Tibial artery (tissue), 4 donors: ENCODE measurements at regions not wholly inside any gene's neighbourhood (a gene's known extent, or its start where the extent isn't known, plus 50 kb on each side); places are given as distances from the start of the nearest gene placed in this dataset.

Experiments
- DNase-seq, 2 donors: peaks; one replicate each; pipeline ENCODE4 v3.0.0-alpha.2; 2019
- H3K27ac ChIP-seq, 2 donors: fragments of 200-600 bp; sonication (generic) in 1 of 2; 1 replicate in 1 of 2; 2 replicates in 1 of 2; pipeline ENCODE4 v1.5.1; 2018 to 2019; ENCODE audit warnings: mild to moderate bottlenecking in 1 of 2
- H3K27me3 ChIP-seq, 2 donors: fragments of 200-600 bp; sonication (generic) in 1 of 2; one replicate each; pipeline versions ENCODE4 v1.5.1 to v1.6.0; 2016 to 2019
- H3K36me3 ChIP-seq, 3 donors: fragments of 200-600 bp; sonication (generic) in 2 of 3; one replicate each; pipeline ENCODE4 v1.5.1; 2016 to 2019; ENCODE audit warnings: mild to moderate bottlenecking in 2 of 3
- H3K4me1 ChIP-seq, 4 donors: fragments of 200-600 bp; sonication (generic) in 2 of 4; 1 replicate in 3 of 4; 2 replicates in 1 of 4; pipeline ENCODE4 v1.5.1; 2016 to 2019
- H3K4me3 ChIP-seq, 2 donors: fragments of 200-600 bp; sonication (generic) in 1 of 2; 1 replicate in 1 of 2; 2 replicates in 1 of 2; pipeline ENCODE4 v1.5.1; 2018 to 2019; ENCODE audit warnings: mild to moderate bottlenecking in 2 of 2
- H3K9me3 ChIP-seq, 3 donors: fragments of 200-600 bp; sonication (generic) in 1 of 3; one replicate each; pipeline ENCODE4 v1.5.1; 2016 to 2019
- intact Hi-C: fragments of 100-400 bp; cut with DNase I; formaldehyde crosslinking; loops from one replicate; pipeline ENCODE4 v1.15.0; 2023; ENCODE audit warnings: low total_unique reads
- TF ChIP-seq, protein P1 (sequence below), 2 experiments: fragments of 200-600 bp in 1 of 2; fragments of 450-650 bp in 1 of 2; IDR thresholded peaks; one replicate each; pipeline ENCODE4 v1.5.1; 2017 to 2019; ENCODE audit warnings: antibody characterized with exemption in 2 of 2, mild to moderate bottlenecking in 1 of 2, moderate library complexity in 1 of 2

DNA sequence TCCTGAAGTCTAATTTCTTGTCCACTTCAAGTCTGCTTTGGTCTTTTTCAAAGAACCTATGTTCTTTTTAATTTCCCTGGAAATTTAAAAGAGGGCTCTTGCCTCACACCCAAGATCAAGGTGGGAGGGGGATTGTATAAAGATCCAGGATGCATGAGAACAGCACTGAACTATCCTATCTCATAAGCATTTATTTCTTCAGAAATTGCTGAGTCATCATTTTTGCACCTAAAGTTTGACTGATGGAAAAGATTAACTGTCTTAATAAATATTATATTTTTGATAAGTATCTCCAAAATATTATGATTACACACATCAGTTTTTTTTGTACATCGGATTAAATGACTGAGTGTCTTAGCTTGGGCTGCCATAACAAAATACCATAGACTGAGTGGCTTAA, 90.5 kb downstream of the RPS24 start:
- Histone ChIP-seq H3K9me3 (peaks cover 0 to 35% (median 18%) of the 10 kb centered on the region in 3 donors), H3K4me1 (no peaks in the 10 kb centered on the region), H3K36me3 (no peaks in the 10 kb centered on the region), H3K27ac (no peak overlapping the region), H3K27me3 (no peaks in the 10 kb centered on the region), H3K4me3 (no peak overlapping the region)
- intact Hi-C loops: no loop called here
- TF ChIP-seq, protein P1, sequence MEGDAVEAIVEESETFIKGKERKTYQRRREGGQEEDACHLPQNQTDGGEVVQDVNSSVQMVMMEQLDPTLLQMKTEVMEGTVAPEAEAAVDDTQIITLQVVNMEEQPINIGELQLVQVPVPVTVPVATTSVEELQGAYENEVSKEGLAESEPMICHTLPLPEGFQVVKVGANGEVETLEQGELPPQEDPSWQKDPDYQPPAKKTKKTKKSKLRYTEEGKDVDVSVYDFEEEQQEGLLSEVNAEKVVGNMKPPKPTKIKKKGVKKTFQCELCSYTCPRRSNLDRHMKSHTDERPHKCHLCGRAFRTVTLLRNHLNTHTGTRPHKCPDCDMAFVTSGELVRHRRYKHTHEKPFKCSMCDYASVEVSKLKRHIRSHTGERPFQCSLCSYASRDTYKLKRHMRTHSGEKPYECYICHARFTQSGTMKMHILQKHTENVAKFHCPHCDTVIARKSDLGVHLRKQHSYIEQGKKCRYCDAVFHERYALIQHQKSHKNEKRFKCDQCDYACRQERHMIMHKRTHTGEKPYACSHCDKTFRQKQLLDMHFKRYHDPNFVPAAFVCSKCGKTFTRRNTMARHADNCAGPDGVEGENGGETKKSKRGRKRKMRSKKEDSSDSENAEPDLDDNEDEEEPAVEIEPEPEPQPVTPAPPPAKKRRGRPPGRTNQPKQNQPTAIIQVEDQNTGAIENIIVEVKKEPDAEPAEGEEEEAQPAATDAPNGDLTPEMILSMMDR (IDR thresholded peaks at IDR 0.05): no peak
- no peak for DNase-seq

DNA sequence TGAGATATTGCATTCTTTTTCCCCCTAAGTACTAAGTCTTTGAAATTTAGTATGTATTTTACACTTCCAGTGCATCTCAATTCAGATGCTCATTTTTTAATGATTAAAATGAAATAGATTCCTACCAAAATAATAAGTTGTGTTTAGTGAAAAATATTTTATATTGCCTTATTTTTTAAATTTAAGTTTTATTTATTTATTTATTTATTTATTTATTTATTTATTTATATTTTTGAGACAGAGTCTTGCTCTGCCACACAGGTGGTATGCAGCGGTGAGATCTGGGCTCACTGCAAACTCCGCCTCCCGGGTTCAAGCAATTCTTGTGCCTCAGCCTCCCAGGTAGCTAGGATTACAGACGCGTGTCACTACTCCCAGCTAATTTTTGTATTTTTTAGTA, 95.5 kb downstream of the RPS24 start:
- H3K4me3 ChIP-seq: no peak overlapping the region
- TF ChIP-seq, protein P1 (IDR thresholded peaks at IDR 0.05): no peak
- H3K27ac ChIP-seq: no peak overlapping the region
- intact Hi-C loops: no loop called here
- no peaks in the 10 kb centered on the region for H3K4me1 ChIP-seq
- H3K36me3 ChIP-seq: no peaks in the 10 kb centered on the region
- no peak for DNase-seq
- peaks cover 0 to under 1% of the 10 kb centered on the region in 2 donors for H3K27me3 ChIP-seq
- peaks cover 0 to 5% (median 0%) of the 10 kb centered on the region in 3 donors for H3K9me3 ChIP-seq

- Histone ChIP-seq H3K9me3 (no peaks in the 10 kb centered on the region), H3K36me3 (no peaks in the 10 kb centered on the region), H3K4me3 (no peak overlapping the region), H3K27me3 (peaks cover 0 to 7% of the 10 kb centered on the region in 2 donors), H3K27ac (no peak overlapping the region), H3K4me1 (no peaks in the 10 kb centered on the region)
- intact Hi-C loops: no loop called here
- TF ChIP-seq, protein P1 (IDR thresholded peaks at IDR 0.05): no peak
- no peak for DNase-seq
These were observed 97.5 kb downstream of the RPS24 start for GRCh38 chr10:78130966-78131710.

DNA sequence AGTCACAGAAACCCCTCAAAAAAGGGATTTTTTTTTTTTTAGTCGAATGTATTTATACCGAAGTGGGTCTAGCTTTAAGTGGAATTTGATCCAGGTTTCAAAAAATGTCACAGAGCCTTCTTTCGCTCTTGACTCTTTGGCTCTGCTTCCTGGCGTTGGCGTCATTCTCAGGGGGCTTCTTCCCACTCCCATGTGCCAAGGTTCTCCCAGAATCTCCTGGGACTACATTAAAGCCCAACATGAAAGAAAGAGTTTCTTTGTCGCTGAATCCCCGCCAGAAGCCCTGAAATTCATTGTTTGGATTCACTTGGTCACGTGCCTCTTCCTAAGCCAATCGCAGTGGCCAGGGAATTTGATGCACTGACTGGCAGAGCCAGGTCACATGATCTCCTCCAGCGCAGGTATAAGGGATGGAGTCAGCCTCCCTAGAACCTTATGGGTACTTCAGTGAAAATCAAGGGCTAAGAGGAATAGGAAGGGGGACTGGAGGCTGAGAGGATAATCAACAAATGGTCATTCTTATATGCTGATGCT, 101.2 kb downstream of the RPS24 start:
- Histone ChIP-seq H3K27me3 (peaks cover 0 to 10% of the 10 kb centered on the region in 2 donors), H3K36me3 (no peaks in the 10 kb centered on the region), H3K4me1 (peaks cover 0 to 4% (median 0%) of the 10 kb centered on the region in 4 donors), H3K4me3 (no peak overlapping the region), H3K9me3 (no peaks in the 10 kb centered on the region), H3K27ac (no peak overlapping the region)
- no peak for DNase-seq
- intact Hi-C loops: no loop called here
- TF ChIP-seq, protein P1 (IDR thresholded peaks at IDR 0.05): no peak

DNA sequence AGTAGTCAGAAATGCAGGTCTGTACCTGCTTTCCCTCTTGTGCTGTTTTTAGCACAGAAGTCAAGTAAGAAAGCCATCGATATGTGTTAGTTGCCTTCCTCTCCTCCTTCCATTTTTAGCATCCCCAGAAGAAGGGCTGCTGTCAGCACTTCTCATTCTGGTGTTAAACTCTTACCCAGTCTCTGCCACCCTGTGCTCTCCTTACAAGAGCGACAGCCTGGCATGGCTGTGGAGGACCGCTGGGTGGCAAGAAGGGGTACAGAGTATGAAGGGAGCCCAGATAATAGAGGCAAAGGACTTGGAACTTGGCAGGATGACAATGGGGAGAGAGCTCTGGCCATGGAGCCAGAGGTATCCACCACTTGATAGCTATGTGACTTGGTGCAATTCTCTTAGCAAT, 103.5 kb downstream of the RPS24 start:
- peaks cover 0 to 6% (median 0%) of the 10 kb centered on the region in 4 donors for H3K4me1 ChIP-seq
- no peak for DNase-seq
- H3K27me3 ChIP-seq: peaks cover 0 to 10% of the 10 kb centered on the region in 2 donors
- intact Hi-C loops: no loop called here
- no peak overlapping the region for H3K4me3 ChIP-seq
- TF ChIP-seq, protein P1 (IDR thresholded peaks at IDR 0.05): no peak
- no peaks in the 10 kb centered on the region for H3K9me3 ChIP-seq
- H3K27ac ChIP-seq: no peak overlapping the region
- H3K36me3 ChIP-seq: no peaks in the 10 kb centered on the region
